Activated naive CD4-positive, alpha-beta T cell treated with anti-CD3 and anti-CD28 coated beads, Interleukin-2, amount 10 ng/mL, durations not matched to agents 7 days and 5 days (primary cell): ENCODE measurements at regions not wholly inside any gene's neighbourhood (a gene's known extent, or its start where the extent isn't known, plus 50 kb on each side); places are given as distances from the start of the nearest gene placed in this dataset.

Experiments used
- CTCF ChIA-PET: fragments of 350-600 bp; sonication (Branson Sonifier 250); formaldehyde crosslinking; loops from one replicate; lab custom pipeline; 2021; ENCODE audit warnings: antibody characterized with exemption; lab: Charles Lee
- DNase-seq: peaks from one replicate; pipeline ENCODE4 v3.0.0-alpha.2; 2020
- H3K27ac Mint-ChIP-seq: one replicate; pipeline ENCODE4 v1.8.0; 2021; ENCODE audit warnings: mild to moderate bottlenecking, moderate library complexity, mixed read lengths
- H3K27me3 Mint-ChIP-seq: one replicate; pipeline ENCODE4 v1.8.0; 2021; ENCODE audit warnings: mild to moderate bottlenecking, mixed read lengths
- H3K36me3 Mint-ChIP-seq: one replicate; pipeline ENCODE4 v1.8.0; 2021; ENCODE audit warnings: mixed read lengths
- H3K4me1 Mint-ChIP-seq: one replicate; pipeline ENCODE4 v1.8.0; 2021; ENCODE audit warnings: mixed read lengths
- H3K4me3 Mint-ChIP-seq: one replicate; pipeline ENCODE4 v1.8.0; 2021; ENCODE audit warnings: mild to moderate bottlenecking, moderate library complexity, mixed read lengths
- H3K9me3 Mint-ChIP-seq: one replicate; pipeline ENCODE4 v1.8.0; 2021; ENCODE audit warnings: mixed read lengths

DNA sequence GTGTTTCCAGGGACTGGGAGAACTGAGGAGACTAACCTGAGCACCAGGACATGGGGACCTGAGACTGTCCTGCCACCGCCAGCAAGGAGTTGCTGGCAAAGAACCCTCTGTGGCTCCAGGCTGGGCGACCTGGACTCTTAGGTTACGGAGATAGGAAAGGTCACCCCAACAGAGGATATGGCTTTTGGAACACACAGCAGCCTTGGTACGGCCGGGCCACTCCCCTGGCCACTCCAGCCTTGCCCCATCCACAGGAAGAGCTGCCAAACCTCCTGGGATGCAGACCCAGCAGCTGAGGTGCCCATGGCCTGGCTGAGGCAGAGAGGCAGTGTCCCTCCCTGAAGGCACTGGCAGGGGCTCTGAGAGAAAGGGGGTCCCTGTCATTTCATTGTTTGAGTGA is 137.8 kb downstream of the OAT start:
- no peaks in the 10 kb centered on the region for H3K9me3 Mint-ChIP-seq
- CTCF ChIA-PET = no interaction called here
- no peak overlapping the region for H3K27ac Mint-ChIP-seq
- peaks cover 3% of the 10 kb centered on the region for H3K4me1 Mint-ChIP-seq
- H3K27me3 Mint-ChIP-seq = no peaks in the 10 kb centered on the region
- no peak overlapping the region for H3K4me3 Mint-ChIP-seq
- H3K36me3 Mint-ChIP-seq = no peaks in the 10 kb centered on the region
- no peak for DNase-seq

DNA sequence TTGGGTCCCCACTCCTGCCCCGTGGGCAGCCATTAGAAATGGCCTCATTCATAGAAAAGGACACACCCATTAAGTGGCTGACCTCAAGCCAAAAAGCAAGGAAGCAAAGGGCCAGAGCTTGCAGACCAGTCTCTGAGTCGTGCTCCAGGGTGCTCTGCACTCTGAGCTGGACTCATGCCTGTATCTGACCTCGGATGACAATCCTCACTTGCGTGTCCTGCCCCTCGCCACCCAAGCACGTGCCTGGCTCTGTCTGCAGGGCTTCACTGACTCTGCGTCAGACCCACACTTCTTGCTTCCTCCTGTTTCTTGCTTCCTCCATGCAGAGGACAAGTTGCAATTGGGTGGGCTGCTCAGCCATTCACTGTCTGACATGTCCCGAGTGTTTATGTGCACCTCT is 138.8 kb downstream of the OAT start:
- Mint-ChIP-seq H3K27ac (no peak overlapping the region), H3K4me1 (no peaks in the 10 kb centered on the region), H3K9me3 (no peaks in the 10 kb centered on the region), H3K4me3 (no peak overlapping the region), H3K27me3 (no peaks in the 10 kb centered on the region), H3K36me3 (no peaks in the 10 kb centered on the region)
- DNase-seq = no peak
- CTCF ChIA-PET = interaction anchor here (1.4 kb wide), 1 partner anchor 11 kb away, joined by 4 read pairs; no protein-coding TSS in a partner anchor

GRCh38 chr10:124279298-124279697 is 139.4 kb downstream of the OAT start:
- CTCF ChIA-PET = interaction anchor here (1.4 kb wide), 1 partner anchor 11 kb away, joined by 4 read pairs; no protein-coding TSS in a partner anchor
- H3K9me3 Mint-ChIP-seq = no peaks in the 10 kb centered on the region
- DNase-seq = no peak

DNA sequence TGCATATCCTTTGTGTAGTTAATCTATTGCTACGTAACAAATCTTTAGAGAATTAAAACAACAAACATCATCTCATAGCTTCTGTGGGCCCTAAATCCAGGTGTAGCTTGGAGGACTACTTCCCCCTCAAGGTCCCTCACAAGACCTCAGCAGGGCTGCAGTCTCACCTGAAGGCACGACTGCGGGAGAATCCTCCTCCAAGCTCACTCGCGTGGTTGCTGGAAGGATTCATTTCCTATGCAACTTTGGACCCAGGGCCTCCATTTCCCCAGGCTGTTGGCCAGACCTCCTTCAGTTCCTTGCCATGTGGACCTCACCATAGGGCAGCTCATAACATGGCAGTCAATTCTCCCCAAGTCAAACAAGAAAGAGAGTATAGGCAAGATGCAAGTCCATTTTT is 140.4 kb downstream of the OAT start:
- CTCF ChIA-PET = interaction anchor here (1.4 kb wide), 1 partner anchor 12 kb away, joined by 4 read pairs; no protein-coding TSS in a partner anchor
- DNase-seq = no peak
- Mint-ChIP-seq H3K4me3 (no peak overlapping the region), H3K36me3 (no peaks in the 10 kb centered on the region), H3K9me3 (peaks cover 2% of the 10 kb centered on the region), H3K27me3 (no peaks in the 10 kb centered on the region), H3K4me1 (no peaks in the 10 kb centered on the region), H3K27ac (no peak overlapping the region)

More at GRCh38 chr10:124279298-124279697, 139.4 kb downstream of the OAT start:
- Mint-ChIP-seq H3K4me1 (no peaks in the 10 kb centered on the region), H3K4me3 (no peak overlapping the region), H3K36me3 (no peaks in the 10 kb centered on the region), H3K27me3 (no peaks in the 10 kb centered on the region), H3K27ac (no peak overlapping the region)

DNA sequence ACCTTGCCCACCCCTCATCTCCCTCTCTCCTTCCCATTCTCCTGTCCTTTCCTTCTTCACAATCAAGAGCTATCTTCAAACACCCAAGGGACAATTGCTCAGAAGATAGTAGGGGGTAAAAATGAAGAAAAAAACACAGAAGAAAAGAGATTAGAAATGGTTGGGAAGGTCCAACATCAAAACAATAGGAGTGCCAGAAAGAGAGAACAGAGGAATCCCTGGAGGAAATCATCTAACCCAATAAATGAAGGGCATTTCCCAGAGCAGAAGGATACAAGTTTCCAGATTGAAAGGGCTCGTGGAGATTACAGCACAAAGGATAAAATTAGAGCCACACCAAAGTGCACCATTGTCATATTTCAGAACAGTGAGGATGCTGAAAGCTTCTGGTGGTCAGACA is 145.6 kb downstream of the OAT start:
- H3K9me3 Mint-ChIP-seq = peaks cover 14% of the 10 kb centered on the region
- peaks cover 4% of the 10 kb centered on the region for H3K27me3 Mint-ChIP-seq
- H3K4me3 Mint-ChIP-seq = no peak overlapping the region
- no peaks in the 10 kb centered on the region for H3K4me1 Mint-ChIP-seq
- no peaks in the 10 kb centered on the region for H3K36me3 Mint-ChIP-seq
- DNase-seq = no peak
- CTCF ChIA-PET = no interaction called here
- no peak overlapping the region for H3K27ac Mint-ChIP-seq

- H3K36me3 Mint-ChIP-seq = no peaks in the 10 kb centered on the region
- no peak for DNase-seq
- no peak overlapping the region for H3K4me3 Mint-ChIP-seq
- H3K9me3 Mint-ChIP-seq = peaks cover 14% of the 10 kb centered on the region
- no peaks in the 10 kb centered on the region for H3K4me1 Mint-ChIP-seq
- CTCF ChIA-PET = no interaction called here
- H3K27ac Mint-ChIP-seq = no peak overlapping the region
- peaks cover 4% of the 10 kb centered on the region for H3K27me3 Mint-ChIP-seq
These were observed 147.0 kb downstream of the OAT start for GRCh38 chr10:124271676-124272075.

DNA sequence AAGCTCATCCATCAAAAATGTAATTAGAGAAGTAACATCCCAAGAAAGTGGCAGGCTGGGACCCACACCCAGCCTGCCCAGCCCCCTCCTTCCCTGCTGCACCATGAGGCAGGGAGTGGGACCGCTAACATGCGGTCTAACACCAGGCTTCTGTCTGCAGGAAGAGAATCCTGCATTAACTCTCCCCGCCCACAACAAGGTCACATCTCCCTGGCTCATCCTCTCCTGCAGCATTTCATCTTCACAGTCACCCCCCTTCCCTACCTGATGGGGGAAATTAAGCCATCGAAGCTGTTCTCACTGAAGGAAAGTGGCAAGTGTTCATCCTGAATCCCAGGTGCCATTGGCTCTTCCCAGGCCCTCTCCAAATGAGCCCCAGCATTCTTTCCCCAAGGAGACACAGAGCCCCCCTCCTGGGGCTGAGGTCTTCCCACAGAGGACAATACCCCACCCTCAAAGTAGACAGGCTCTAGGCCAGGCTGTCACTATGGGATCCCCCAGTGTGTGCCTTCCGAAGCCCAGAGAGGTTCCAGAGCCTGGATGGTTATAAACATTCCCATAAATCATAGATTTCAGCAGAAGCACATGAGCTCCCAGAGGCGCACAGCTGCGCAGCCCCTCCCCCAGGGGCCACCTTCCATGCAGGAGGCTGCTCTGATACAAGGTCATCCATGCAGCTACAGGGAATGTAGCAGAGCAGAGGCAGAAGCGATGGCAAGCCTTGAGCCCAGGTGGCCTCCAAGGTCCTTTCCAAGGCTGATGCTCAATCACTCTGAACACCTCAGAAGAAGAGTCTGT is 148.0 kb downstream of the OAT start:
- peaks cover 14% of the 10 kb centered on the region for H3K9me3 Mint-ChIP-seq
- CTCF ChIA-PET = no interaction called here
- H3K4me1 Mint-ChIP-seq = no peaks in the 10 kb centered on the region
- H3K27ac Mint-ChIP-seq = no peak overlapping the region
- no peaks in the 10 kb centered on the region for H3K36me3 Mint-ChIP-seq
- peaks cover 4% of the 10 kb centered on the region for H3K27me3 Mint-ChIP-seq
- no peak for DNase-seq
- no peak overlapping the region for H3K4me3 Mint-ChIP-seq

DNA sequence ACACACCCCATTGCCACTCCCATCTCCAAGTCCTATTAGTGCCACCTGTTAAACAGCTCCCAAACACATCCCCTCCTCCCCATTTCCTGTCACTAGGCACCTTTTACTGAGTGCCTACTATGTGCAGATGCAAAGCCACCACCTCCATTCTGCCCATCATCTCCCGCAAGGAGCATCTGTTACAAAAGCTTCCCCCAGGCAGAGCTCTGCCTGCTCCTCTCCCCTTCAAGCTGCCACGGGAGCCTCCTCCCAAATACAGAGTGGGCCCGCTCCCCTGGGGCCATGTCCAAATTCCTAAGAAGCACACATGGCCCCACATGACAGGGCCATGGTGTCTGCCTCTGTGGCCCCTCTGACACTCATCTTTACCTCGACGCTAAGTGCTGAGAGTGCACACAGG is 149.7 kb downstream of the OAT start:
- no peak for DNase-seq
- Mint-ChIP-seq H3K4me3 (no peak overlapping the region), H3K27me3 (peaks cover 8% of the 10 kb centered on the region), H3K4me1 (no peaks in the 10 kb centered on the region), H3K9me3 (peaks cover 14% of the 10 kb centered on the region), H3K27ac (no peak overlapping the region), H3K36me3 (no peaks in the 10 kb centered on the region)
- CTCF ChIA-PET = no interaction called here

DNA sequence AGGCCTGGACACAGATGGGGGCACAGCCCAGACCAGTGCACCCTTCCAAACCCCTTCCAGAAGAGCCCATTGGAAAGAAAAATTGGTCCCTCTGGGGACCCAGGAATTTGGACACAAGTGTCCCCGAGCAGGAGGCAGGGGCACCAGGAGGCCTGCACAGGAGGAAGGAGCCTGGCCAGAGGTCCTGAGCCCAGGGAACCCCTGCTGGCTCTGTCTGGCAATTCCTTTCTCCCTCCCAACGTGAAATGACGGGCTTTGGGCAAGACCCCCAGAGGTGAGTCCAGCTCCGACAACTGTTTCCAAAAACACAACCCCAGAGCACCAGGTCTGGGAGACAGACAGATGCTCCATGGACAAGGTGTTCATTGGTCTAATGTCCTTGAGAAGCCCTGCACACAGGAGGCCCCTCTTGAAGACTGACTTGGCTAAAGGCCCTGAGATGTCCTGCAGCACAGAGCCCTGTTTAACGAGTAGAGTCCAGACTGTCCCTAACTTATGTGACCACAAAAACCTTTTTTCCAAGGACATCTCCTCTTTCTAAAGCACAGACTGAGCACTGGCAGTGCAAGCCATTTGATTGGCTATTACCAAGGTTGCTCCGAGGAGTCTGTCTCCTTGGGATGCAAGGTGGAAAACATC is 150.7 kb downstream of the OAT start:
- Mint-ChIP-seq H3K27me3 (peaks cover 10% of the 10 kb centered on the region), H3K36me3 (no peaks in the 10 kb centered on the region), H3K9me3 (peaks cover 9% of the 10 kb centered on the region), H3K27ac (no peak overlapping the region), H3K4me3 (no peak overlapping the region), H3K4me1 (no peaks in the 10 kb centered on the region)
- DNase-seq = no peak
- CTCF ChIA-PET = no interaction called here

- Mint-ChIP-seq H3K36me3 (no peaks in the 10 kb centered on the region), H3K9me3 (peaks cover 6% of the 10 kb centered on the region), H3K4me3 (no peak overlapping the region), H3K27ac (no peak overlapping the region), H3K4me1 (no peaks in the 10 kb centered on the region), H3K27me3 (peaks cover 13% of the 10 kb centered on the region)
- CTCF ChIA-PET = no interaction called here
- DNase-seq = no peak
These were observed 151.4 kb downstream of the OAT start for GRCh38 chr10:124267231-124267885.

DNA sequence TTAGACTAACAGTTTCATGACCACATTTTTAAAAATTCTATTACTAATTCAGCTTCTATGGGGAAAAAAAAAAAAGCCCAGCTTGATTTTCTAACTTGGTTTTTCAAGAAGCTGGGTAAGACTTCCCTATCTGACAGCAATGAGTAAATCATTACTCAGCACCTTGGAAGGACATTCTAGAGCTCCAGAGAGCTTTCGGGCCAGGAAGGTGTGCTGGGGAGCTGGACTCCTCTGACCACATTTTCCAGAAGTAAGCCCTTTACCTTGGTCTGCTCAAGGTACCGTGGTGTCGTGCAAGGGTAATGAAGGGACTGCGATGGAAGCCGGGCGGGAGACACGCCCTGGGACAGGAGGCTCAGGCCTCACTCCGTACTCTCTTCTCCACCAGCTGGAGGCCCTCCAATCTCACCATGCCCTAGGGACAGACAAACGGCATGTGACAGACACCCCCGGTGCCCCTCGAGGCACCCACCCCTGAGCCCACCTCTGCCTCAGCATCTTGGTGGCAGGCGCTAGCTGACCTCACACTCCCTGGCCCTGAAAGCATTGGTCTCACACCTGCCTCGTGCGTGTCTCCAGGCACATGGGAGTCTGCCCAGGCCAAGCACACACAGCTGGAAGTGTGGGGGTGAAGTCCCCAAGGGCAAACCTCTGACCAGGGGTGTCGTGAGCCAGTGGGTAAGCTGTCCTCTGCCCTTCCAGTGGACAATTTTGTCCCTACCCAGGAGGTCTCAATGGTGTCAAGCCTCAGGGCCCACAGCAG is 152.1 kb downstream of the OAT start:
- CTCF ChIA-PET = no interaction called here
- Mint-ChIP-seq H3K4me3 (no peak overlapping the region), H3K36me3 (no peaks in the 10 kb centered on the region), H3K27ac (no peak overlapping the region), H3K27me3 (peaks cover 13% of the 10 kb centered on the region), H3K9me3 (no peaks in the 10 kb centered on the region), H3K4me1 (no peaks in the 10 kb centered on the region)
- DNase-seq = no peak

DNA sequence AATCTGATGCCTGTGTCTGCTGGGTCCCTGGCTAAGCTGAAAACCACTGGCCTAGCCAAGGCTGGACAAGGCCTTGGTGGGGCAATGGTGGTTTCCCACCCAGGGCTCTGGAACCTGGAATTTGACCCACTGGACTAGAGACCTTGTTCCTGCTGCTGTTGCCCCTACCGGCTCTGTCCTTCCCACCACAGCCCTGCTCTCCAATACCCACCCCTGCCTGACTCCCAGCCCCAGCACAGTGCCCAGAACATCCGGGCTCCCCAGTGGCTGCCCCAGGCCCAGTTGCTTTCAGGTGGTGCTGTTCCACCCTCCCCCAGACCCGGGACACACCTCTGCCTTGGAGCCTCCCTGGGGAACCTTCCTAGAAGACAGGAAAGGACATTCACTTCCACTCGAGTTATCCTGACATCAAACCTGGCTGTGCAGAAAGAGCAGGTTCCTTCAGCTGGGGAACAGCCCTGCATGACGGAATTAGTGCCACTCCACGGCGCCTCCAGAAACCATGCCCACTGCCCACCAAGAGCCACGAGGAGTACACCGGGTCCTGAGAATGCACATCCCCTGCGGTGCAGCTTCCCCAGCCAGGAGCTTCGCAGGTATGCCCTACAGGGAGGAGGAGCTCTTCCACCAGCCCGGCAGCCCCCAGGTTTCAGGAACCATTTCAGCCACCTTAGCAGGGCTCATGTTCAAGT is 152.8 kb downstream of the OAT start:
- H3K36me3 Mint-ChIP-seq = no peaks in the 10 kb centered on the region
- H3K4me1 Mint-ChIP-seq = no peaks in the 10 kb centered on the region
- H3K4me3 Mint-ChIP-seq = no peak overlapping the region
- no peak for DNase-seq
- CTCF ChIA-PET = no interaction called here
- peaks cover 13% of the 10 kb centered on the region for H3K27me3 Mint-ChIP-seq
- no peak overlapping the region for H3K27ac Mint-ChIP-seq
- no peaks in the 10 kb centered on the region for H3K9me3 Mint-ChIP-seq

DNA sequence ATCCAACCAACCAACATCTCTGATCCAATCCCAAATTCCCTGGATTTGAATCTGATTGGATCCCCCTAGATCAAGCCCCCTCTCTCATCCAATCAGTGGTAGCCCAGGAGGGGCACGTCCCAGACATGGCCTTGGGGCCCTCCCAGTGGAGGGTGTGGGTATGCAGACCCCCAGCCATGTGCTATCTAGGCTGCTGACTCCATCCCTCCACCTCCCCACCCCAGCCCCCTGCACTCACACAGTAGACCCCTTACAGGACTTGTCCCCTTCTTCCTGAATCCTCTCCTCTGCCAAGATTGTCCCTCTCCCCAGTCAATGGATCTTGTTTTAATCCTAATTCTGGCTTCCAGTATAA is 153.4 kb downstream of the OAT start:
- Mint-ChIP-seq H3K36me3 (no peaks in the 10 kb centered on the region), H3K4me1 (no peaks in the 10 kb centered on the region), H3K27ac (no peak overlapping the region), H3K4me3 (no peak overlapping the region), H3K27me3 (peaks cover 9% of the 10 kb centered on the region), H3K9me3 (no peaks in the 10 kb centered on the region)
- no peak for DNase-seq
- CTCF ChIA-PET = no interaction called here
